ENCODE measurements at regions not wholly inside any gene's neighbourhood (a gene's known extent, or its start where the extent isn't known, plus 50 kb on each side); places are given as distances from the start of the nearest gene placed in this dataset.

DNA sequence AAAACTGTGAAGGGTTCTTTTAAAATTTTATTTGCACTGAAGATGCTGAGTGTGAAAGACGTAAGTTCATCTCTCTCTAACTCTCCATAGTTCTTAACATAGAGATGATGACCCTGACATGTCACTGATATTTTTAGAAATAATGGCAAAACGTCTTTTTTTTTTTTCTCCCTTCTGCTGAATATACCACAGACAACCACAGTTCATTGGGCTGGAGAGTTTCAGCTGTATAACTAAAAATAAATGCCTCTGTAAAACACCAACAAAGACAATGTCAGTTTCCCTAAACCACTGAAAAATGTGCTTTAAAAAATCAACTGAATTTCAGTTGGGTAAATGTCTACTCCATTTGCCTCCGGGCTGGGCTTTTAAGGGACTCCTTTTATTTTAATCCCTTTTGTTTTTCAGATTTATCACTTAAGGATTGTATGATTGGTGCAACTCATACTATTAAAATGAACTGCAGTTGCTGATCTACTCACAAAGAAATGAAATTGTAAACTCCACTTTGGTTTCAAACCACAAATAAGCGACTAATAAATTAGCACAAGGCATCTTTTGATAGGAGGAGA lies 830.9 kb upstream of the WWC1 start:
- no peak for TF ChIP-seq CTCF (IDR thresholded peaks at IDR 0.05)
- TF ChIP-seq ZFX (IDR thresholded peaks at IDR 0.05; ENCODE audit: borderline replicate concordance): no peak
